Stimulated activated CD4-positive, alpha-beta T cell treated with anti-CD3 and anti-CD28 coated beads, Interleukin-2, amount 100 ng/mL, for 24 hours (primary cell): ENCODE measurements at regions not wholly inside any gene's neighbourhood (a gene's known extent, or its start where the extent isn't known, plus 50 kb on each side); places are given as distances from the start of the nearest gene placed in this dataset.
"Not testable (repeated sequence)": the region's sequence is repeated elsewhere in the genome, so short reads cannot be mapped to it uniquely, and the experiment has no call there.

Experiments used
- DNase-seq, 2 donors: peaks; one replicate each; pipeline ENCODE4 v3.0.0-alpha.2; 2020

DNA sequence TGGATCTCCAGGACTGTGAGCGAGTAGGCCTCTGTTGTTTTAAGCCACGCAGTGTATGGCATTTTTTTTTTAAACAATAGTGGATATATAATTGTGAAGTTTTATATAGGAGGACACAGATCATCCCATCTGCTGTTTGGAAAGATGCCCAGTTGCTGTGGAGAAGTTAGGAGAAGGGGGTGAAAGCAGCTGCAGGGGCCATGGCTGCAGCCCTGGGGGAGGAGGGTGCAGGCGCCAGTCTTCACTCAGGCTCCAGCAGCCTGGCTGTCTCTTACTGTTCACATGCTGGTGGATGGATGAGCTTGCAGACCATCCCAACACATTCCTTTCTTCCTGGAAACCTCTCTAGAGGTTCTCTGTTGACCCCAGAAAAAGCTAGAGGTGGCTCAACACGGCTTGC is 242.3 kb downstream of the TEX29 start:
- DNase-seq, result no peak

DNA sequence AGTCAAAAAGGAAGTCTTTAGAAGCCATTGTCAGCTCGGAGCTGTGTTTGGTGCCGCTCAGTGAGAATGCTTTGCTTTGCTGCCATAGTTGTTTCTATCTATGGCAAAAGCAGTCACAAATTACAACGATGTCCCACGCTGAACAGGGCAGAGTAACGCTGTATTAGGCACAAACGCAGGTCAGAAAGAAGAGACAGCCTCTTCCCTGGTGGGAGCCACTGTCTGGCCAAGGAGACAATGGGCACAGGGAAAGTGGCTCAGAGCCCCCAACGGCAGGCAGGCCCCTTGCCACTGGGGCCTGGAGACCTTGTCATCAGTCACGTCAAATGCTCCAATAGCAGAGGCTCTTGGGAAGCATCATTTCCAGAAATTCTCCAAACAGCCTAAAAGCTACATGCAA is 244.2 kb downstream of the TEX29 start:
- DNase-seq, result no peak

DNA sequence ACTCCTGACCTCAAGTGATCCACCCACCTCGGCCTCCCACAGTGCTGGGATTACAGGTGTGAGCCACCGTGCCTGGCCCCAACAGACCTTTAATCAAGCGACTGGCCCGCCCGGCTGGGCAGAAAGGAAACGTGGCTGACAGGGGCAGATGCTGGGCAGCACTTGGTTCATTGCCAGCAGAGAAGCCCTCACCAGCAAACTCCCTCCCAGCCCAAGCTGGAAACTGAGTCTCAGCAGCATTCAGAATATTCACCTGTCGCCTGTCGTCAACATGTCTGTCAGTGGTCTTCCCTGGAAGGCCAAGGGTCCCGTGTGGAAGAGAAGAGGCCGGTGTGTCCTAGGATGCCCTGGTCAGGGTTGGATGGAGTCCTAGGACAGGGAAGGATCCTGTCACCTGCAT is 245.0 kb downstream of the TEX29 start:
- DNase-seq, result no peak

DNA sequence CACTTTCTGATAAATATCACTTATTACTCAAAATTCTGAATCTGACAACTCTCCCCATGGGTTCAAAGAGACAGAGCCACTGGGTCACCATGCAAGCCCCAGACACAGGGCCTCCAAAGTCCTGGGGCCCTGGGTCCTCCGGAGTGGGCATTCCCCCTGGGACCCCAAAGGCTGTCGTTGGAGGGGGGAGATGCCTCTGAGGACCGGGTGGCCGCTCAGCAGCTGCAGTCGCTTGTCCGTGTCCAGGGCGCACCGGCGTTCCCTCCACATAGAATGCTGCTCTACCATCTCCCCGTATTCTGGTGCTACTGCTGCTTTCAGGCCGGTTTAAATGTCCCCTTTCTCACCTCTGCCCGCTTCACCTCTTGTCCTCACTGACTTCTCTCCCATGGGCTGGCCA is 246.1 kb downstream of the TEX29 start:
- no peak for DNase-seq

DNA sequence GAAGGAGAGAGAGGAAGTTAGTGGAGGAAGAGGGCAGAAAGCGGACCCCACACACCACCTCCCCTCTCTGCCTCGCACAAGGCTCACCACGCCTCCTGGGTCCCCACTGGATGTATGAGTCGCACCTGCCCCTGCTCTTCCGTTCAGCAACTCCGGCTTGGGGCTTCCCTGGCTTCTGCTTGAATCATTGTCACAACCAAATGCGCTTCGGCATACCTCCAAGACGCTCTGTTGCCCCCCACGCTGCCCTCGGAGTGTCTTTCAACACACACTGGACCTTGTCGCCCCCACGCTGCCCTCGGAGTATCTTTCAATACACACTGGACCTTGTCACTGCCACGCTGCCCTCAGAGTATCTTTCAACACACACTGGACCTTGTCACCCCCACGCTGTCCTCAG is 247.2 kb downstream of the TEX29 start:
- DNase-seq, result no peak

DNA sequence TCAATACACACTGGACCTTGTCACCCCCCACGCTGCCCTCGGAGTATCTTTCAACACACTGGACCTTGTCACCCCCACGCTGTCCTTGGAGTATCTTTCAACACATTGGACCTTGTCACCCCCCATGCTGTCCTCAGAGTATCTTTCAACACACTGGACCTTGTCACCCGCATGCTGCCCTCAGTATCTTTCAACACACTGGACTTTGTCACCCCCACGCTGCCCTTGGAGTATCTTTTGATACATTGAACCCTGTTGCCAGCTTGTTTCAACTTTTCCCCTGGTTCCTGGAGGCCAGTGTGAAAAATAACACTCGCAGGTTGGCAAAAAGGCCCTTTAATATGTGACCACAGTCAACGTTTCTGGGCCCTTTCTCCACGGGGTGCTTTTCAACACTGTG is 247.8 kb downstream of the TEX29 start:
- no peak for DNase-seq

DNA sequence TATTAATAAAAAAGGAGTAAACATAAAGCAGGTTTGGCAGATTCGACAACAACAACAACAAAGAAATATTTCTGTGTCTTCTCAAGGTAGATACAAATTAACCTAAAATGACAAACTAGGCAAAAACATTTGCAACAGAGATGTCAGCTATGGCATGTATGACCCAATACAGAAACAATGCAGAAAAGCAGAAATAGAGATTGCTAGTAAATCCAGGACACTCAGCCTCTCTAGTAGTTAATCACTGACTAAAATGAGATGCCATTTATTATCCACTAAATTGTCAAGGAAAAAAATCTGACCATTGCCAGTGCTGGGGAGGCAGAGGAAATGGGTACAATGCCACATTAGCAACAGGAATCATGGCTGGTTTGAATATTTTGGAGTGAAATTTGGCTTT is 250.5 kb downstream of the TEX29 start:
- no peak for DNase-seq

DNA sequence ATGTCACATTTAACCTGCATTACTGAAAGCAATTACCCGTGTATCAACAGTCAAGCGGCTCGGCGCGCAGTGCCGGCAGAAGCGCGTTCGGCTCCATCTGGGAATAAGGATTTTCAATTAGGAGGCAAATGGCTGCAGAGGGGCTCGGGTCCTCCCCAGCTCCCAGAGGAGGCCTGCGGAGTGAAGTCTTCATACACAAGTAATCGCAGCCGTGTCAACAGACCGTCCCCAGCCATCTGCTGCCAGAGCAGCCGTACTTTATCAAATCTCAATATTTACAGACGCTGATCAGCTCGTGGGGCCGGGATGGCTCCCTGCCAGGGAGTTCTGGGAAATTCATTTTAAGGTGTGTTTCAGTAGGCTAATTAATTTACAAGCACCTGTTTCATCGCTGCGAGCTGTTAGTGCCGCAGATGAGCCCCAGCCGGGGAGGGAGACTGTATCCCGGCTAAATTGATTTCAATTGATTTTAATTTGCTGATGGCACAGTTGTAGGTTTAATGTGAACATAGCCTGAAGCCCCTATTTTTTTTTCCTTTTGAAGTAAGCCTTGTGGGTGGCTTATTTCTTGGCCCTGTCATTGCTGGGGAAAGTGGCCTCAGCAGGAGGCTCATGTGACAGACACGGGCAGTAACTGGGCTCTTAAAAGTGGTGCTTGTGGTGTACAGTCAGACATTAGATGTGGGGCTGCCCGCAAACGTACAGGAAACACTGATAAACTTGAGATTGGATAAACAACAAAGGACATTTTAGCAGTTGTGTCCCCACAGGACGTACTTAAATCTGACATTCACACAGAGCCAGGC is 252.7 kb downstream of the TEX29 start:
- no peak for DNase-seq

DNA sequence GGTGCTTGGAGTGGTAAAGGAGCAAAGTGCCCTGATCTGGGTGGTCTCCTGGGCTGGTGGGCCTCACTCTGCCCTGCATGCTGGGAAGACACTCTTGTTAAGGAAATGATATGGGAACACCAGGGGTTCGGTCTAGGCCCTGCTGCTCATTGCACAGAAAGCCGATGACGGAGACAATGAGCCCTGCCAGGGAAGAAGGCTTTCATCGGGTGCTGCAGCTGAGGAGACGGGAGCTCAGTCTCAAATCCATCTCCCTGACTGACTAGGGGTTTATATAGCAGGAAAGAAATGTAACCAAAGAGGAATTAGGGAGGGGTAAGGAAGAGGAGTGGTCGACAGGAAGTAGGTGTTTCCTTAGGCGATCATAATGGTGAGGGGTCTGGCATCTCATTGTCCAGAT is 253.4 kb downstream of the TEX29 start:
- DNase-seq, result no peak

DNA sequence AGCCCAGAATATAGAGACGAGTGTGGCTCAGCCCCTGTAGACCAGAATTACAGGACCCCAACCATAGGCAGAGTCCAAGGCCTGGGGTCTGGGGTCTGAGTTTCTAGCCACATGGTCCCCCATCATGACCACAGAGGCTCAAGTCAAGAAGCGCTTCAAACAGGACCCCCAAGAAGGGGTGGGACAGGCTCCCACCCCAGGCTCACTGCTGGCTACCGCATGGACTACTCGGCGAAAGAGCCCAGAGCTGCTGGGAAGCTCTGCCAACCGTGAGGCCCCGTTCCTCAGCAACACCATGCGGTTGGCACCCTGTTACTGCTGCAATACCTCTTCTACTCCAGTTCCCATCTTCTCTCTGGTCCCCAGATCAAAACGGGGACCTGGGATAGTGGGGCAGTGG is 254.8 kb downstream of the TEX29 start:
- DNase-seq, result no peak

DNA sequence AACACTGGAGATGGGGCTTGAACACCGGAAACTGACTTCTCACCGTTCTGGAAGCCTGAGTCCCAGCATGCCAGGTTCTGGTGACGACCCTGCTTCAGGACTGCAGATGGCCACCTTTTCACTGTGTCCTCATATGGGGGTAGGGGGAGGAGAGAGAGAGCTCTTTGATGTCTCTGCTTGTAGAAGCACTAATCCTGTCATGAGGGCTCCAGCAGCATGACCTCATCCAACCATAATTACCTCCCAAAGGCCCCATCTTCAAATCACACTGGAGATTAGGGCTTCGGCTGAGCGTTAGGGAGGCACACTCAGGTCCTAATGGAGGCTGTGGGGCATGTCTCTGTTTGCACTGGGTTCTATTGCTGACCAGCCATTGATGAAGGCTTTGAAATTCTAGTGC is 255.3 kb downstream of the TEX29 start:
- no peak for DNase-seq

DNA sequence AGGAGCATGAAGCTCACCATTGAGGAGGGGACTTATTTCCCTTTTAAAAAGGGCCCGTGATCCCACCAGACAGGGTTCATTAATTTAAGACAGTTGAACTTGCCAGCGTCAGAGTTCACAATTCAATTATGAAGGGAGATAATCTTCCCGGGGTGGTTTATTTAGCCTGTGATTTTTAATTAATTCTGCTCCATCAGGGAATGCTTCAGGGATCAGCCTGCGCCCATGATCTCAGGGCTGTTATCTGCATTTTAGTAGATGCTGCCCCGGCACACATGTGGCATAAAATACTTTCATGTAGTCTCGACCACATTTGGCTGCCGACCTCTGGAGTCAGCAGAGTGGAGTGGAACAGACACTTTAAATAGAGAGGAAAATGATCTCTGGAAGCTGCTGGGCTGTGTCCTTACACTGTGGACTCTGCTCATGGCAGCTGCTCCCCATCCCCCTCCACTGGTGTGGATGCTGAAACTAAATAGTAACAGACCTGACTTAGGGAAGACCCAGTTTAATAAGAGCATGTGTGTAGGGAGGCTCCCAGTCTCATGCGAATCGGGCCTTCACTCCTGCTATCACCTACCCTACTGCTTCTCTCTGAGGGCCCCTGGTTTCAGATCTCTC is 256.9 kb downstream of the TEX29 start:
- DNase-seq, result no peak

DNA sequence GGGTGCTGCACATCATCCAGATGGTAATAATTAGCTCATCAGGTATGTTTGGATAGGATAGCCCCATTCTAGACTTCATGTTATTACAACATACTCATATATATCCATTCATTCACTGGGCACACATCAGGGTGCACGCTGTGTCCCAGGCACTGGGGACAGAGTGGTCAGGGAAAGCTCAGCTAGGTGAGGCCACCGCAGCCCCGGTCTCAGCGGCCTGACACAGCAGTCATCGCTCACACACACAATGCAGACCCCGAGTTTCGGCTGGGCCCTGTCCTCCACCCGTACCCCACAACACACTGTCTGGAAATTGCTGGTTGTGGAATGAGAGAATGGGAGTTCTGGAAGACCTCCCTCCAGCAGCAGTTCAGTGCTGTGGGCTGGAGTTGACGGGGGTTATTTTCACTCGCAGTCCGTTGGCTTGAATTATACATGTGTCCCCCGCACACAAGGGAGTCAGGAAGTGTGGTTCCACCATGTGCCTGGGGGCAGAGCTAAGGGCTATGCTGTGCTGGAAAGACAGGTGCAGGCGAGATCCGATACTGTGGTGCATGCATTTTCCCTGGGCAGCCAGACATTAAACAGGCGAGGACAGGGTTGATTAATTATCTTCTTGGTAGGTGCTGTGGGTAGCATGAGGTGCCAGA is 257.6 kb downstream of the TEX29 start:
- no peak for DNase-seq

DNA sequence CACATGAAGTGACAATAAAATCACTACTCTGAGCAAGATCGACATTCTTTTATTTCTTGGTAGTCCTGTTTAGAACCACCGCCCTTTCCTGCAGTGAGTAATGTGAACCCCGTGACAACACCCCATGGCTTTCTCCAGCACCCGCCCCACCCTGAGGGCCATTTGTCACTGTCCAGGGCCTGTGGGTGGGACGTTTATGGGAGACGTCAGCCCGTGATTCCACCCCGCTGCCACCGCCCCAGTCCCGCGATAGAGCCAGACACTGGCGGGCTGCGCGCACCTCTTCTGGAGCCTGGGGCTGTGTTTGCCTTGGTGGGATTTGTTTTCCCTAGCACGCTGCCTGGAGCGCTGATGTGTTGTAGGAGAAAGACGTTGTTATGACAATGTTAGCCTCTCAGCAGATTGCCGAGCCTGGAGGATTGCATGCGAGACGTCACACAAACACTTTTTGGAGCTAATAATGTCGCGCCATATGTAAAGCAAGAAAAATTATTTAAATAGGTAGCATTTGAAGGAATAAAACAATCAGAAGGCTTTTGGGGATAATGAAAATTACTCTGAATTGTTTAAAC is 263.7 kb downstream of the TEX29 start:
- no peak for DNase-seq

DNA sequence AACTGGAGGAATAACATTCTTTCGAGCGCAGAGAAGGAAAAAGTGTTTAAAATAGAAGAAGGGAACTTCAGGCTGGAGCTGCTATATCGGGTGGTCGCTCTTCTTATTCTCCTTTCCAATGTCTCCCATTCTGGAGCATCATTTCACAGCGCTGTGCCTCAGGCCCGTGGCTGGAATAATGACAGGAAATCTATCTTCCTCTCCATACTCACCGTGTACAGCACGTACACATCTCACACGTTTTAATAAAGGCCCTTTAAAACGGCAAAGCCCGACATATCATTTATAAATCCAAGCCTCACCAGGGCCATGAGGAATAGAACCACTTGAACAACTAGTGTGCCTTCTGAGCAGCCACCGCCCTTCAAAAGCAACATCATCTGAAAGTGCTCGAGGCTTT is 264.4 kb downstream of the TEX29 start:
- no peak for DNase-seq

DNA sequence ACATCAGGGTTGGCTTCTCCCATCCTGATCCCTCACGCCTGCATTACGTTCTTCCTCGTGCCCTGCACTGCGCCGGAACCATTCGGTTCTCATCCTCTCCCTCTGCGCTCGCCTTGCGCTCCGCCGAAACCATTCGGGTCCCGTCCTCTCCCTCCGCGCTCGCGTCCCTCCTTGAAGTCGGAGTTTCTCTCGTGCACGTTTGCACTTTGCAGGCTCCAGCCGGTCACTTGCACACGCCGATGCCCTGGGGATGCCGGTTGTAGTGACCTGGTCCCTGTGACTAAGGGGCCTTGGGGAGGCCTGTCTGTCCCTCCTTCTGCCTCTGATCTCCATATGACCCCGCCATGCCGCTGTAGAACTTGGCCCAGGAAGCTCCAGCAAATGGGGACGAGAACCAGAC is 265.8 kb downstream of the TEX29 start:
- DNase-seq, result no peak

DNA sequence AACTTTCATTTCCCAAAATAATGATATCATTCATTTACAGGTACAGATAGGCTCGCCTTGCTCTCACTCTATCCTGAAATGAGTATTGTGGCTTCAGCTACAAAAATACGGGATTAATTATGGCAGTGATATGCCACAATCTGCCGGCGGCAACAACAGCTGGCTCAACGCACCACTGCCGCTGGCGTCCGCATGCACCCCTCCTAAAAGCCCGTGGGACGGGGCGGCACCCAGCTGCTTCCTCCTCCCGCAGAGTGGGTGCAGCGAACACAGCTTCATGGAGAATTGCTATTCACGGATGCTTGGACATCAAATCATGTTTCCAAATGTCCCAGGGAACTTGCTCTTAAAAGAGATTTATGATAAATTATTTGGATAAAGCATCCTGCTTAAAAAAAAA is 266.8 kb downstream of the TEX29 start:
- no peak for DNase-seq

DNA sequence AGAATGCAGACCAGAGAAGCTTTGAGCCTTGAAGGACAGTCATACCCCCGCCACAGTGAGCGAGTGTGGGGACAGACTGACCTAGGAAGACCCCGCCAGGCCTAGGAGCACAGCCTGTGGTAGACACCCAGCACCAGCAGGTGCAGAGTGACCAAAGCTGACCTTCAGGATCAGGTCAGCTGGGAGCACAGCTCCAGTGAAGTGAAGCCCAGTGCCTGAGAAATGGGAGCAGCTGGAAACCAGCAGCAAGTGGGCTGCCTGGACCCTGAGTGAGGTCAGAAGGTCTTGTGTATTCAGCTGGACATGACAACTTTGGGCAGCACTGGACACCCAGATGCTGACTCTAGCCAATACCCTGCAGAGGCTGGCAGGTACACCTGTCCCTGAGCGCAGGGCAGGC is 268.9 kb downstream of the TEX29 start:
- DNase-seq, result no peak

DNA sequence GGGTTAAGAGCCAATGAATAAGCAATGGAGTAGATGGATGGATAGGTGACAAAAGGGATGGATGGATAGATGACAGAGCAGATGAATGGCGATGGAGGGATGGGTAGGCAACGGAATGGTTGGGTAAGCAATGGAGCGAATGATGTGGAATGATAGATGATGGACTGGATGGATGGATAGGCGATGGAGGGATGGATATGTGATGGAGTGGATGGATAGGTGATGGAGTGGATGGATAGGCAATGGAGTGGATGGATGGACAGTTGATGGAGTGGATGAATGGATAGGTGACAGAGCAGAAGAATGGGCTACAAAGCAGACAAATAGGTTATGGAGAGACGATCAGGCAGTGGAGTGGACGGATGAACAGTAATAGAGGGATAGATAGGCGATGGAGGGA is 269.6 kb downstream of the TEX29 start:
- DNase-seq, result no peak

DNA sequence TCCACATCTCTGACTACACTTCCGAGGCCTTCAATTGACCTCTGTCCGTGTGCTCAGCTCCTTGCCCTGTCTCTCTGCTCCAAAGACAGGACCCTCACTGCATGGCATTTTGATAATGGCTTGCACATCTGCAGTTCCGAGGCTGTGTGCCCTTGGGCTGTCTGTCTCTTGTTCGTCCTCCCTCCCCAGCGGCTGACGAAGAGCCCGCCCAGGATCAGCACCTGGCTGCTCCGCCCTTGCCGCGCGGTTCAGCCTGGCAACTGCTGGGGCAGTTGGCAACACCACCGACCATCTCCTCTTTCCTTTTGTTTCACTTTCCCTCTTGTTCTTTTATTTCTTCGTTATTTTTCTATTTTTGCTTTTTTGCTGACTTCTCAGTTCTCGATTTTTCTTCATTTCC is 270.4 kb downstream of the TEX29 start:
- no peak for DNase-seq

DNA sequence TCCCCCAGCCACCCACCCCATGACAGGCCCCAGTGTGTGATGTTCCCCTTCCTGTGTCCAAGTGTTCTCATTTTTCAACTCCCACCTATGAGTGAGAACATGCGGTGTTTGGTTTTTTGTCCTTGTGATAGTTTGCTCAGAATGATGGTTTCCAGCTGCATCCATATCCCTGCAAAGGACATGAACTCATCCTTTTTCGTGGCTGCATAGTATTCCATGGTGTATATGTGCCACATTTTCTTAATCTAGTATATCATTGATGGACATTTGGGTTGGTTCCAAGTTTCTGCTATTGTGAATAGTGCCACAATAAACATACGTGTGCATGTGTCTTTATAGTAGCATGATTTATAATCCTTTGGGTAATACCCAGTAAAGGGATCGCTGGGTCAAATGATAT is 273.0 kb downstream of the TEX29 start:
- not testable (repeated sequence) for DNase-seq

DNA sequence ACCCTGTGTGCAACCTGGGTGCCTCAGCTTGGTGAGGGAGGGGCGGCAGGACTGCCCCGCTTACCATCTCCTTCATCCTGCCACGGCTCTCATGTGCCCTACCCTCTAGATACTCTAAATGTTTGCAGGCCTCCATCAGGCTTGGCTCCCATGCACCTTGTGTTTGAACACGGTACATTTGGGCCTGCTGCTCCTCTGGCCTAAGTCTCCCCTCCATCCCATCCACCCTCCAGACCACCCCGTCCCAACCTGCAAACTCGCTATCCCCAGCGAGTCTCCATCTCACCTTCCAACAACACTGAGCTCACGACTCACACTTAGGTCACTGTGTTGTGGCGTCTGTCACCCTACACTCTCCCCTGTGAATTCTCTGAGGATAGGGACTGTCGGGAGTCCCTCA is 274.2 kb downstream of the TEX29 start:
- DNase-seq, result no peak

DNA sequence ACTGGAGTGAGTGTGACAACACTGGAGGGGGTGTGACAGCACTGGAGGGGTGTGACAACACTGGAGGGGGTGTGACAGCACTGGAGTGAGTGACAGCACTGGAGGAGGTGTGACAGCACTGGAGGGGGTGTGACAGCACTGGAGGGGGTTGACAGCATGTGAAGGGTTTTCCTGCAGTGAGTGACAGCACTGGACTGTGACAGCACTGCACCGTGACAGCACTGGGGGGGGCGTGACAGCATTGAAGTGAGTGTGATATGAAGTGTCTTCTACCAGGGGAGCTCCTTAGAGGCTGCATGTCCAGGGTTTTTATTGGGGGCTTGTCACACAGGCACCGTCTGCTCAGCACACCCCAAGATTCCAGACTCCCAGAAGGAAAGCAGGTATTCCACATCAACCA is 274.8 kb downstream of the TEX29 start:
- no peak for DNase-seq

DNA sequence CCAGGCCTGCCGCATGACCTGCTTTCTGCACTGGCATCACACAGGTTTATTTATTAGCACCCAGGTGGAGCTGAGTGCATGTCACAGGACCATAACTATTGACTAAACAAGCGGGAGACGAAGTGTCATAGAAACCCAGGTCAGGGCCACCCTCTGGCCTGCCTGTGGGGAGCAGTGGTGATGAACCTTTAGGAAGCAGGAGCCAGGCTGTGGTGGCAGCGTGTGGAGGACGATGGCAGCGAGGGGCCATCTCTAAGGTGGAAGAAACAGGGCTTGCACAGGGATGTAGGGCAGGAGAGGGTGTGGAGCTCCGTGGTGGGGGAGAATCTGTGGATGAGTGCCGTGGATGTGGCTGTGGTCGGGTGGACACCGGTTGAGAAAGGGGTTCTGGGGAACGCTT is 275.3 kb downstream of the TEX29 start:
- DNase-seq, result no peak
